NCI-H345 (cell line): ENCODE measurements at regions not wholly inside any gene's neighbourhood (a gene's known extent, or its start where the extent isn't known, plus 50 kb on each side); places are given as distances from the start of the nearest gene placed in this dataset.
"Not testable (repeated sequence)": the region's sequence is repeated elsewhere in the genome, so short reads cannot be mapped to it uniquely, and the experiment has no call there.

Source experiments
- DNase-seq: peaks from one replicate; lab custom pipeline; 2025; lab: John Stamatoyannopoulos, UW

- no peak for DNase-seq
Measured at GRCh38 chr6:121641158-121641557, 205.7 kb downstream of the GJA1 start.

GRCh38 chr6:121645100-121645745 lies 209.8 kb downstream of the GJA1 start:
- no peak for DNase-seq

GRCh38 chr6:121647905-121648304 lies 212.5 kb downstream of the GJA1 start:
- DNase-seq: no peak

GRCh38 chr6:121649951-121650350 lies 214.5 kb downstream of the GJA1 start:
- DNase-seq: no peak

DNA sequence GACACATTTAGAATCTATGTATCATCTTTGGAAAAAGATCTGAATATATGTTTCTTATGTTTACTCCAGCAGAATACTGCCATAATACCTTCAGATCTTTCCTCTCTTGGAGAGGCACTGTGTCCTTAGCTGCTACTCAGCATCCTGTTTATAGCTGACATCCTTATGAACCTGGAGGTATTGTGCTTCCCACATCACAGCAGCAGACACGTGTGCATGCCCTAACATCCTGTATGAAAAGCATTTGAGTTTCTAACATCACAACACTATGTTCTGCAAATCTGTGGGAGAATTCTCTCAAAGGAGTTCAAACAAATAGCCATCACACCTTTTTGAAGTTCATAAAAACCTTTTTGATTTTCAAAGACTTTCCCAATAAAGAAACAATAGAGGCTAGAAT lies 216.0 kb downstream of the GJA1 start:
- no peak for DNase-seq

- DNase-seq: no peak
Measured at GRCh38 chr6:121652223-121652622, 216.8 kb downstream of the GJA1 start.

DNA sequence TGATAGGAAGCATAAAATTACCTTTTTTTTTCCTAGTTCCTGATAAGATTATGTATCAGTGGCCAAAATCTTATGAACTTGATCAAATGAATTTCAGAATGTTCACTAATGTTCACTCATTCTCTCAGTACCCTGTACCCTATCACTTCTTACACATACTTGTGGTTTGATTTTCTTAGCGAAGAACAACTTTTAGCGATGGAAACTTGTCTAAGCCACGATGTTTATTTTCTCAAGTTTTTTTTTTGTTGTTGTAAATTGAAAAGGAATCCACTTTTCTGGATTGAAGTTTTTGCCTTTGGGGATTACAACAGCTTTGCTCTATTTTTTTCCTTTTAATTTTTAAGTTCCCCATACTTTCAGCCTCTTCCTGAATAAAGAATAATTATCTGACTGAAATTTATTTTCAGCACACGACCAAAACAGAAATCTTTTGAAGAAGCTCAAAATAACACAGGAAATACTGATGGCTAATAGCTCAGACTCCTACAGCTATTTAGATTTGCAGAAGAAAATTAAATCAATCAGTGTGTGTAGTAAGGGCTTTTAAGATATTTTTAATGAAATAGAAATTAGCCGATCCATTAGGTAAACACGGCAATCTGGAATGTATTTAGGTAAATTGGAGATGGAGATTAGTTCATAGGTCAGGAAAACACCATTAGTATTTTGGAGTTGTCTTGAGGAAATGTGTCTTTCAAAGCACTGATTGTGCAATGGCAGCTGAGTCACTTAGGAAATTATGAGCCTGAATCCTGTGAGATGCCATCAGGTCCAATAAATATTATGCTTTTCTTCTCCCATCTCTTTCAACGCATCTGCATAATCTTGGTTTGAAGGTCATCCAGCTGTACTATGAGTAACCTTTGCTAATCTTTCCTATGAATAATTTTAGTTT lies 217.5 kb downstream of the GJA1 start:
- no peak for DNase-seq

GRCh38 chr6:121653624-121654008 lies 218.2 kb downstream of the GJA1 start:
- no peak for DNase-seq

DNA sequence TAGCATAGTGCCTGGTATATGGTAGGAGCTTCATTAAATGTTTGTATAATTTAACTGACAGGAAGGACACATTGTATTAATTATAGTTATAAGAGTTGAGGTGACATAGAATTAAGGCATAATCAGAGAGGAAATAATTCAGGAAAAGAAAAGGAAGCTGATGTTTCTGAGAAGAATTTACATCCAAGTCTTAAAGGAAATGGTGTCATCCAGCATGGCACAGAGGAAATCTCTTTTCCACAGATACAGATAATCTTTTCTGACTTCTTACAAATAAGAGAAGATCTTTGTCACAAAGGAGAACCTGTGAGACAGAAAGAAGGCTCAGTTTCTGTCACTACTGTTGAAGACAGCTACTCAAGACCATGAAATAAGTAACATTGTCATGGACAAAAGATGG lies 222.5 kb downstream of the GJA1 start:
- DNase-seq: no peak

GRCh38 chr6:121660277-121660676 lies 224.8 kb downstream of the GJA1 start:
- no peak for DNase-seq

GRCh38 chr6:121663292-121663810 lies 227.9 kb downstream of the GJA1 start:
- DNase-seq: no peak

- DNase-seq: no peak
Measured at GRCh38 chr6:121664158-121664557, 228.7 kb downstream of the GJA1 start.

DNA sequence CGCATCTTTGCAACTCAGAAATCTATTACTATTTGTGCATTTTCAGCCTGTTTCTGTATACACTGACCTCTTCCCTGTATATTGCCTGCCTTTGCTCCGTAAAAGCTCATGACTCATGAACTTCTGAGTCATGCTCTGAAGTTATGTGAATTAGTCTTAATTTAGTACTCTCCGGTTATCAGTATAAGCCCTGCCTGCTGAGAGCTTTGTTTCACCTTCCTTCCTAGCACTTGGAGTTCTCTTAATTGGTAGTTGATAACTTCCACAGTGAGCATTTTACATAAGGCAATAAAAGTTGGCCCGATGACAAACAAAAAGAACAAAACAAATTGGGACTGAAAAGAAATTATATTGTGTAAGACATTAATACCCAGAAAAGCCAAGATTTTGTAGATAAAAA lies 231.4 kb downstream of the GJA1 start:
- no peak for DNase-seq

DNA sequence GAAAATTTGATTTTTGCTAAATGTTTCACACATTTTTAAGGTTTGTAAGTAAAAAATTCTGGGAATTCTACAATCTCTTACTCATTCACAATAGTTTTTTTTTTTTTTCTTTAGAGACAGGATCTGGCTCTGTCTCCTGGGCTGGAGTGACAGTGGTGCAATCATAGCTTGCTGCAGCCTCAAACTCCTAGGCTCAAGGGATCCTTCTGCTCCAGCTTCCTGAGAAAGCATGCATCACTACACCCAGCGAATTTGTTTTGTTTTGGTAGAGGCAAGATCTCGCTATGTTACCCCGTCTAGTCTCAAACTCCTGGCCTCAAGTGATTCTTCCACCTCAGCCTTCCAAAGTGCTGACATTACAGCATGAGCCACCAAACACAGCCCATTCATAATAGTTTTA lies 232.8 kb downstream of the GJA1 start:
- no peak for DNase-seq

DNA sequence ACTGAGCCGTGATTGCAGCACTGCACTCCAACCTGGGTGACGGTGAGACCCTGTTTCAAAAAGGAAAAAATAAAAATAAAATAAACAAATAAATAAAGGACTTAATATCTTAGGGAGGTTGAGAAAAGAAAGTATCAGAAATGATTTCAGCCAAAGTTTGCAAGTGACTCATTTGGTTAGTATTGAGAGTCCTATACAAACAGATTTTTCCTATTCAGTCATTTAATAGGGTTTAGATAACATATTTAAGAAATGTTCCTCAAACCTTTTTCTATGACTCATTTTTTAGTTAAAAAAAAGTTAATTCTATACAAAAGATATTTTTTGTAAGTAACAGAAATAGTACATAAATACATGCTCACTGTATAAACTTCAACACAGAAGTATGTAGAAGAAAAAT lies 235.1 kb downstream of the GJA1 start:
- no peak for DNase-seq

DNA sequence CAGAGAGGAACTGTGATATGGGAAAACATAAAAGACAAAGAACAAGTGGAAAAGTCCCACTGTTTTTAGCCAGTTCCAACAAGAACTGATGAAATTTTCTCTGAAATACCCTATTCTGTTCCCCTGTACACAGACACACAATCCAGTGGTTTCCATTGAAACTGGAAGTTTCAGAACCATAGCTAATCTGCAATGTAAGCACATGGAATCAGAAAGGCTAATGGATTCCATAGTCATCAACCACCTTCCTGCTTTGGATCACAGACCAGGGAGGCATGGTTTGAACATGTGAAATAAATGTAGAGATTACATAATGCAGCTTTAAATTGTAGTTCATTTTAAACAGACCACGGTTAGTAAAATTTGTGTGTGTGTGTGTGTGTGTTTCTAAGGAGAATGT lies 242.1 kb downstream of the GJA1 start:
- no peak for DNase-seq

- DNase-seq: no peak
Measured at GRCh38 chr6:121678245-121678644, 242.8 kb downstream of the GJA1 start.

DNA sequence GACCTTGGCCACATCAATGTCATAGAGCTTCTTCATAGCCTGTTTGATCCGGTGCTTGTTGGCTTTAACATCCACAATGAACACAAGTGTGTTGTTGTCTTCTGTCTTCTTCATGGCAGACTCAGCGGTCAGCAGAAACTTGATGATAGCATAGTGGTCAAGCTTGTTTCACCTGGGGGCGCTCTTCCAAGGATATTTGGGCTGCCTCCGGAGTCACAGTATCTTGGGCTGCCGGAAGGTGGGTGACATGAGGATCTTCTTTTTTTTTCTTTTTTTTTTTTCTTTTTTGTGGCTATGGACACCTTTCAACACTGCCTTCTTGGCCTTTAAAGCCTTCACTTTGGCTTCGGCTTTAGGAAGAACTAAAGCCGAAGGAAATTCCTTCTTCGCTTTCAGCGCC lies 244.6 kb downstream of the GJA1 start:
- no peak for DNase-seq

- no peak for DNase-seq
Measured at GRCh38 chr6:121682666-121683065, 247.2 kb downstream of the GJA1 start.

- not testable (repeated sequence) for DNase-seq
Measured at GRCh38 chr6:121685806-121686205, 250.4 kb downstream of the GJA1 start.

GRCh38 chr6:121686611-121687023 lies 251.2 kb downstream of the GJA1 start:
- no peak for DNase-seq

DNA sequence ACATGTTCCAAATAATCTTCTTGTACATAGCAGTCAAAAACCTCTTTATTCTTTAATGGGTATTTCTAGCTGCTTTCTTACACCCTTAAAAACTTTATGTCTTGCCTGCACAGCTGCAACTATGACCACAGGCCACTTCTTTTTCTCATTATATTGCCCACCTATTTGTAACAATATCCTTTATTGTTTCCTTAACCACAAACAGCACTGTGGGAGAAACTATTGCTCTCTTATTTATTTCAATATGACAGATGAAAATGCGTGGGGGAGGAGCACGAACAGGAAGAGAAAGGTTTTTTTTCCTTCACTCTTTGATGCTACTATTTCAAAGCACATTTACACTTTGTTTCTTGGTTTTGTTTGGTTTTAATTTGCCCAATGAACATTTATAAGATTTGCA lies 253.5 kb downstream of the GJA1 start:
- no peak for DNase-seq

DNA sequence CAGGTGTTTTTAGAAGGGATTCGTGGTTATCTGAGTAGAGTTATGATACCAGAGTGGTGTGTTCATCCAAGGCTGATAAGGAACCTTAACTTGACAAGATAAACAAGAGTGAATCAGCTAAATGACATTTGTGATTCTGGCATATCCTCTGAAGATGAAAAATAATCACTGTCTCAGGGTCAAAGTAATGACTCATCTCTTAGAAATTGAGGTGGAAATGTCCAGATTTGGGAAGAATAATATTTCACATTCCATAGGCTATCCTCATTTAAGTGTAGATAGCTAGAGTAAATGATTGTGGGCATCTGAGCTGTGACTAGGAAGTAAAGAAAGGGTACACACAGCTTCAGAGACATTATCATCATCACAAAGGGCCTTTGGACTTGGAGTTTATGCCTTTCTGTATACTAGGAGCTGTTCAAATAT lies 255.7 kb downstream of the GJA1 start:
- DNase-seq: no peak
